OCI-LY7 (cell line): ENCODE measurements at regions not wholly inside any gene's neighbourhood (a gene's known extent, or its start where the extent isn't known, plus 50 kb on each side); places are given as distances from the start of the nearest gene placed in this dataset.

Source experiments
- EZH2phosphoT487 ChIP-seq: fragments of 200-600 bp; sonication (generic); IDR thresholded peaks from 2 replicates; pipeline ENCODE4 v1.6.1; 2018; ENCODE audit warnings: low read depth, borderline replicate concordance, mild to moderate bottlenecking, mixed run types, antibody characterized with exemption, low read length, moderate library complexity, mixed read lengths
- TF ChIP-seq, protein P1 (sequence below): fragments of 200-600 bp; sonication (generic); conservative IDR thresholded peaks from 2 replicates; pipeline ENCODE4 v1.5.1; 2014; ENCODE audit warnings: mild to moderate bottlenecking, antibody characterized with exemption, low read length, moderate library complexity, mixed read lengths

DNA sequence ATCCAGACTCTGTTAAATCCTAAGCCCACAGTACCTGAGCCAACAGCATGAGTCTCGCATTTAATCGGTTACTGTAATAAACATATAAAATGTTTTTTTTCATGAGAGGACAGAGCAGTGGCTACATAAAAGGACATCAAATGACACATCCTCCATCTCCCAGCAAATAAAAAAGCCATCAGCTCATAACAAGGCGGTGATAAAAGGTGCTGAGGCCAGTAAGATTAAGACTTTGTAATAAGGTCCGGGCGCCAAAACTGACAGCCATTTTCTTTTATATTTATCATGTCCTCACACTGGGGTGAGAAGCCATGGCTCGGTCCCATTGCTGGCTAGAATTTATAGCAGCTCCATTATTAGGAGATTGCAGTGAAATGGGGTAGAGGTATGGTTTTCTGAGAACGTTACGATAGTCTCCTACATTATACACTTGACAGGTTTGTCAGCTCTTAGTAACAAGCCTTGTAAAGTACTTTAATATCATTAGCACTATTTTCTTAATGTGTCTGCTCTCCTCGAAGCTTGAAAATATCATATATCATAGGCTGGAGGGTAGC is 977.8 kb upstream of the NR2F2 start:
- TF ChIP-seq, protein P1, sequence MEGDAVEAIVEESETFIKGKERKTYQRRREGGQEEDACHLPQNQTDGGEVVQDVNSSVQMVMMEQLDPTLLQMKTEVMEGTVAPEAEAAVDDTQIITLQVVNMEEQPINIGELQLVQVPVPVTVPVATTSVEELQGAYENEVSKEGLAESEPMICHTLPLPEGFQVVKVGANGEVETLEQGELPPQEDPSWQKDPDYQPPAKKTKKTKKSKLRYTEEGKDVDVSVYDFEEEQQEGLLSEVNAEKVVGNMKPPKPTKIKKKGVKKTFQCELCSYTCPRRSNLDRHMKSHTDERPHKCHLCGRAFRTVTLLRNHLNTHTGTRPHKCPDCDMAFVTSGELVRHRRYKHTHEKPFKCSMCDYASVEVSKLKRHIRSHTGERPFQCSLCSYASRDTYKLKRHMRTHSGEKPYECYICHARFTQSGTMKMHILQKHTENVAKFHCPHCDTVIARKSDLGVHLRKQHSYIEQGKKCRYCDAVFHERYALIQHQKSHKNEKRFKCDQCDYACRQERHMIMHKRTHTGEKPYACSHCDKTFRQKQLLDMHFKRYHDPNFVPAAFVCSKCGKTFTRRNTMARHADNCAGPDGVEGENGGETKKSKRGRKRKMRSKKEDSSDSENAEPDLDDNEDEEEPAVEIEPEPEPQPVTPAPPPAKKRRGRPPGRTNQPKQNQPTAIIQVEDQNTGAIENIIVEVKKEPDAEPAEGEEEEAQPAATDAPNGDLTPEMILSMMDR, result no peak
- TF ChIP-seq EZH2phosphoT487, result no peak
